ENCODE measurements at regions not wholly inside any gene's neighbourhood (a gene's known extent, or its start where the extent isn't known, plus 50 kb on each side); places are given as distances from the start of the nearest gene placed in this dataset.

GRCh38 chr2:41846962-41847361 lies 200.9 kb upstream of the PKDCC start:
- Histone ChIP-seq H3K4me3 (ENCODE audit: low read length) (no peak overlapping the region), H3K27ac (ENCODE audit: low read depth, low read length) (no peak overlapping the region), H3K4me1 (ENCODE audit: control insufficient read depth, insufficient read depth, low read length) (no peaks in the 10 kb centered on the region), H3K9ac (ENCODE audit: low read length) (no peak overlapping the region), H3K27me3 (ENCODE audit: control insufficient read depth, insufficient read depth, low read length) (no peaks in the 10 kb centered on the region), H3K36me3 (ENCODE audit: control insufficient read depth, insufficient read depth, low read length) (no peaks in the 10 kb centered on the region)

GRCh38 chr2:41847744-41848441 lies 199.9 kb upstream of the PKDCC start:
- no peak overlapping the region for H3K9ac ChIP-seq (ENCODE audit: low read length)
- H3K27ac ChIP-seq (ENCODE audit: low read depth, low read length): no peak overlapping the region
- H3K4me1 ChIP-seq (ENCODE audit: control insufficient read depth, insufficient read depth, low read length): no peaks in the 10 kb centered on the region
- H3K4me3 ChIP-seq (ENCODE audit: low read length): no peak overlapping the region
- no peaks in the 10 kb centered on the region for H3K27me3 ChIP-seq (ENCODE audit: control insufficient read depth, insufficient read depth, low read length)
- H3K36me3 ChIP-seq (ENCODE audit: control insufficient read depth, insufficient read depth, low read length): no peaks in the 10 kb centered on the region

- H3K4me3 ChIP-seq (ENCODE audit: low read length): no peak overlapping the region
- H3K27me3 ChIP-seq (ENCODE audit: control insufficient read depth, insufficient read depth, low read length): no peaks in the 10 kb centered on the region
- no peak overlapping the region for H3K9ac ChIP-seq (ENCODE audit: low read length)
- no peaks in the 10 kb centered on the region for H3K4me1 ChIP-seq (ENCODE audit: control insufficient read depth, insufficient read depth, low read length)
- no peak overlapping the region for H3K27ac ChIP-seq (ENCODE audit: low read depth, low read length)
- H3K36me3 ChIP-seq (ENCODE audit: control insufficient read depth, insufficient read depth, low read length): no peaks in the 10 kb centered on the region
Observed at GRCh38 chr2:41851554-41851953, 196.3 kb upstream of the PKDCC start.

- no peak overlapping the region for H3K4me3 ChIP-seq (ENCODE audit: low read length)
- no peak overlapping the region for H3K9ac ChIP-seq (ENCODE audit: low read length)
- no peaks in the 10 kb centered on the region for H3K4me1 ChIP-seq (ENCODE audit: control insufficient read depth, insufficient read depth, low read length)
- H3K27ac ChIP-seq (ENCODE audit: low read depth, low read length): no peak overlapping the region
- no peaks in the 10 kb centered on the region for H3K36me3 ChIP-seq (ENCODE audit: control insufficient read depth, insufficient read depth, low read length)
- no peaks in the 10 kb centered on the region for H3K27me3 ChIP-seq (ENCODE audit: control insufficient read depth, insufficient read depth, low read length)
Observed at GRCh38 chr2:41853427-41854191, 194.2 kb upstream of the PKDCC start.

DNA sequence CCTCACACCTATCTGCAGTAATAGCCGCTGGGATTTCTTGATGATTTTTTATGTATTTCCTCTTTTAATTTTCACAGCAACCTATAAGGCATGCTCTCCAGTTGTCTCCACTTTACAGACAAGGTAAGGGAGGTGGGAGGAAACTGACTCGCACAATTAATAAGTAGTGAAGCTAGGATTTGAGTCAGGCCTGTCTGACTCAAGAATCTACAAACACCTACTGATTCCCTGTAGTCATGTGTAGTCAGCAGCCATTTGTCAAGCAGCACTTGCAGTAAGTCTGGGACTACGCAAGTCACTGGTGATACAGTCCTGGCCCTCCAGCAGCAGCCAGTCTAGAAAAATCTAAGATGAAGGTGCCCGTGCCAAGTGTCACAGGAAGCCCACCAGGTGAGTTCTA lies 193.6 kb upstream of the PKDCC start:
- no peak overlapping the region for H3K9ac ChIP-seq (ENCODE audit: low read length)
- H3K27ac ChIP-seq (ENCODE audit: low read depth, low read length): no peak overlapping the region
- no peaks in the 10 kb centered on the region for H3K27me3 ChIP-seq (ENCODE audit: control insufficient read depth, insufficient read depth, low read length)

GRCh38 chr2:41856946-41857345 lies 190.9 kb upstream of the PKDCC start:
- Histone ChIP-seq H3K4me1 (ENCODE audit: control insufficient read depth, insufficient read depth, low read length) (no peaks in the 10 kb centered on the region), H3K27ac (ENCODE audit: low read depth, low read length) (no peak overlapping the region), H3K36me3 (ENCODE audit: control insufficient read depth, insufficient read depth, low read length) (no peaks in the 10 kb centered on the region), H3K4me3 (ENCODE audit: low read length) (no peak overlapping the region), H3K27me3 (ENCODE audit: control insufficient read depth, insufficient read depth, low read length) (no peaks in the 10 kb centered on the region), H3K9ac (ENCODE audit: low read length) (no peak overlapping the region)

More for the DNA sequence above, 193.6 kb upstream of the PKDCC start:
- Histone ChIP-seq H3K4me3 (ENCODE audit: low read length) (no peak overlapping the region), H3K36me3 (ENCODE audit: control insufficient read depth, insufficient read depth, low read length) (no peaks in the 10 kb centered on the region), H3K4me1 (ENCODE audit: control insufficient read depth, insufficient read depth, low read length) (no peaks in the 10 kb centered on the region)

- no peaks in the 10 kb centered on the region for H3K27me3 ChIP-seq (ENCODE audit: control insufficient read depth, insufficient read depth, low read length)
- H3K27ac ChIP-seq (ENCODE audit: low read depth, low read length): no peak overlapping the region
- no peaks in the 10 kb centered on the region for H3K36me3 ChIP-seq (ENCODE audit: control insufficient read depth, insufficient read depth, low read length)
- H3K4me3 ChIP-seq (ENCODE audit: low read length): no peak overlapping the region
- H3K9ac ChIP-seq (ENCODE audit: low read length): no peak overlapping the region
- no peaks in the 10 kb centered on the region for H3K4me1 ChIP-seq (ENCODE audit: control insufficient read depth, insufficient read depth, low read length)
Observed at GRCh38 chr2:41859615-41860514, 188.0 kb upstream of the PKDCC start.

DNA sequence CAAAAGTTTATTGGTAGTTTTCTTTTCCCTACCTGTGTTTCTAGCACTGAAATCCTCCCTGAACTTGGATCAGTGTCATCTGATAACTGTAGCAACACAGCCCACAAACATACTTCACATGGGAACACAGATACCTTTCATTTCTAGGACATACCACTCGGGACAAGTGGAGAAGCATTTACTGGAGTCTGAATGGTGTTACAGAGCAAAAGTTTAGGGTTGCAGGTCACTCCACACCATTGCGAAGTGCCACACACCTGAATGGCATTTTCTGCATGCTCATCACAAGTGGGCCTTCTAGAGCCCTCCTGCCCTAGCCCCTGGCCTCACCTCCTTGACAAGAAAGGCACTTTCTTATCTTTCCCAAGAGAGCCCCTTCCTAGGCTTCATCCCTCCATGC lies 184.8 kb upstream of the PKDCC start:
- Histone ChIP-seq H3K27ac (ENCODE audit: low read depth, low read length) (no peak overlapping the region), H3K4me1 (ENCODE audit: control insufficient read depth, insufficient read depth, low read length) (no peaks in the 10 kb centered on the region), H3K36me3 (ENCODE audit: control insufficient read depth, insufficient read depth, low read length) (no peaks in the 10 kb centered on the region), H3K27me3 (ENCODE audit: control insufficient read depth, insufficient read depth, low read length) (no peaks in the 10 kb centered on the region), H3K9ac (ENCODE audit: low read length) (no peak overlapping the region), H3K4me3 (ENCODE audit: low read length) (no peak overlapping the region)

GRCh38 chr2:41865263-41865662 lies 182.6 kb upstream of the PKDCC start:
- no peaks in the 10 kb centered on the region for H3K4me1 ChIP-seq (ENCODE audit: control insufficient read depth, insufficient read depth, low read length)
- H3K27me3 ChIP-seq (ENCODE audit: control insufficient read depth, insufficient read depth, low read length): no peaks in the 10 kb centered on the region
- H3K4me3 ChIP-seq (ENCODE audit: low read length): no peak overlapping the region
- H3K9ac ChIP-seq (ENCODE audit: low read length): no peak overlapping the region
- H3K27ac ChIP-seq (ENCODE audit: low read depth, low read length): no peak overlapping the region
- H3K36me3 ChIP-seq (ENCODE audit: control insufficient read depth, insufficient read depth, low read length): no peaks in the 10 kb centered on the region

DNA sequence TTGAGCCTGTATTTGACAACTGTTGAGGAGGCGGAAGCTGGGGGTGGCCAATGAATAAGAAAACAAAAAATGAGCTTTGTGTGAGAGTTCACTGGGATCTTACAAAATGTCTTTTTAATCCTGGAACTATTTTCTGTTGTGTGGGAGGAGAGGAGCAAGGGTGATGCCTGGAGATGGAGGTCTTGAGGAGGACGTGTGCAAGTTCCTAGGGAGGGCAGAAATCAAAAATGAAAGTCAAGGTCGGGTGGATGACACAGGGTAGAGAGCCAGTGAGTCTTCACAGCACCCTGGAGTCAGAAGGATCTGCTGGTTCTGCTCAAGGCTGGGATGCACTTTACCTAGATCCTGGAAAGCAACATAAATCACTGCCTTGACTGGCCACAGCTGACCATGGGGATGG lies 180.3 kb upstream of the PKDCC start:
- no peak overlapping the region for H3K4me3 ChIP-seq (ENCODE audit: low read length)
- no peak overlapping the region for H3K9ac ChIP-seq (ENCODE audit: low read length)
- no peaks in the 10 kb centered on the region for H3K36me3 ChIP-seq (ENCODE audit: control insufficient read depth, insufficient read depth, low read length)
- no peaks in the 10 kb centered on the region for H3K4me1 ChIP-seq (ENCODE audit: control insufficient read depth, insufficient read depth, low read length)
- no peaks in the 10 kb centered on the region for H3K27me3 ChIP-seq (ENCODE audit: control insufficient read depth, insufficient read depth, low read length)
- no peak overlapping the region for H3K27ac ChIP-seq (ENCODE audit: low read depth, low read length)

- no peaks in the 10 kb centered on the region for H3K27me3 ChIP-seq (ENCODE audit: control insufficient read depth, insufficient read depth, low read length)
- H3K27ac ChIP-seq (ENCODE audit: low read depth, low read length): no peak overlapping the region
- no peak overlapping the region for H3K4me3 ChIP-seq (ENCODE audit: low read length)
- no peaks in the 10 kb centered on the region for H3K36me3 ChIP-seq (ENCODE audit: control insufficient read depth, insufficient read depth, low read length)
- no peak overlapping the region for H3K9ac ChIP-seq (ENCODE audit: low read length)
- peaks cover 9% of the 10 kb centered on the region for H3K4me1 ChIP-seq (ENCODE audit: control insufficient read depth, insufficient read depth, low read length)
Observed at GRCh38 chr2:41869542-41870264, 178.1 kb upstream of the PKDCC start.

DNA sequence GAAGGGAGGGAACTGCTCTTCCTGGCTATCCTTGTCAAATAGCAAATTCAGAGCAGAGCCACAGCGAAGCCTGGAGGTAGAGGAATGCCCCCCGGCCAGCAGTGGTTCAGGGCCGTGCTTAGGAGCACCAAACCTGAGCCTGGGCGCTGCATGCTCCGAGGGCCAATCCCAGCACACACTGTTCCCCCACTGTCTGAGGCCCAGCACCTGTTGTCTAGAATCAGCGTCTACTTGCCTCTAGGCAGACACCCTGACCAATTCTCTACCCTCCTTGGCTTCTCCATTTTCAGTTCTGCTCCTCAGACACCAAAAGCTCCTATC lies 177.6 kb upstream of the PKDCC start:
- no peak overlapping the region for H3K4me3 ChIP-seq (ENCODE audit: low read length)
- no peaks in the 10 kb centered on the region for H3K27me3 ChIP-seq (ENCODE audit: control insufficient read depth, insufficient read depth, low read length)
- H3K27ac ChIP-seq (ENCODE audit: low read depth, low read length): no peak overlapping the region
- H3K4me1 ChIP-seq (ENCODE audit: control insufficient read depth, insufficient read depth, low read length): peaks cover 9% of the 10 kb centered on the region
- no peak overlapping the region for H3K9ac ChIP-seq (ENCODE audit: low read length)
- no peaks in the 10 kb centered on the region for H3K36me3 ChIP-seq (ENCODE audit: control insufficient read depth, insufficient read depth, low read length)

Data from rectal smooth muscle tissue (tissue), 1 donor.